T-helper 2 cell (primary cell): ENCODE measurements at regions not wholly inside any gene's neighbourhood (a gene's known extent, or its start where the extent isn't known, plus 50 kb on each side); places are given as distances from the start of the nearest gene placed in this dataset.

ENCODE experiments used
- DNase-seq, 5 experiments: peaks; one replicate each; pipeline versions ENCODE4 v3.0.0 to v3.0.0-alpha.2; 2012 to 2022

DNA sequence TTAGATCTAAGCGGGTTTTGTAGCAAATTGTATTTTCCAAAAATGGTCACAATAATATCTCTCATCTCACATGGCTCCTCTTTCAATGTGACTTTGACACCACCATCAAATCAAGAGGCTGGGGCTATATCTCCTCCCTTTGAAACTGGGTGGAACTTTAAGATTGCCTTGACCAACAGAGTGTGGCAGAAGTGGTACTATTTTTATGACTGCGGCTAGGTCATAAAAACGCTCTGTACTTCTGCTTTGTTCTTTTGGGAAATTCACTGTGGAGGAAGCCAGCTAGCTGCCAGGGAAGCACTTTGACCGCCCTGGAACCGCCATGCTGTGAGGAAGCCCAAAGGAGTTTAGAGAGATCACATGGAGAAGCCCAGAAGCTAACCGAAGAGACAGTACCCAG lies 50.7 kb upstream of the ACOT11 start:
- DNase-seq: no peak

DNA sequence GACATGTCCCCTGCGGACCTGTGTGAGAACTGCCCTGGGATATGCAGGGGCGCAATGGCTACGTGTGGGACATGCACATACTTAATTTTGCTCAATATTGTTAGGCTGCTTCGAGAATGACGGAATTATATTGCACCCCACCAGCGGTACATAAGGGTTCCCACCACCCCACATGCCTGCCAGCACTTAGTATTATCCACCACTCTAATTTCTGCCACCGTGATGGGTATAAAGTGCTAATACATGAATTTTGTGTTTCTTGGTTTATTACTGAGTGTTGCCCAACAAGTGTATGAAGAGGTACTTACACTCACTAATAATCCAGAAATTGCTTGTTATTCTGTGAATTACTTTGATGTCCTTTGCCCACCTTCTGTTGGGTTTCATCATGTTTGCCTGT lies 52.1 kb upstream of the ACOT11 start:
- DNase-seq: no peak

DNA sequence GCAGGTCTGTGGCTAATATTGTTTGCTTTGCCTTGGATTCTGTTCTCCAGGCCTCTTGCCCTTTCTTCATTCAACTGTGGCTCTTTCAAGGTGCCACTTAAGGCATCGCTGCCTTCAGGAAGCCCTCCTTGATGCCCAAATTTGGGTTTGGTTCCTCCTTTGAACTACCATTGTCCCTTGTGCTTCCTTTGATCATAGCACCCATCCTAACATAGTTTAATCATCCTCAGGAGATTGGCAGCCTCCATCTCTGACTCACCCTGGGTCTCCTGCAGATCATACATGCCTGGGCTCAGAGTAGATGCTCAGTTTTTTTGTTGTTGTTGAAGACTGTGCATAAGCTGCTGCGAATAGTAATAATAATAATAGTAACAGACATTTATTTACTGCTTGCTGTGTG lies 54.4 kb upstream of the ACOT11 start:
- no peak for DNase-seq

DNA sequence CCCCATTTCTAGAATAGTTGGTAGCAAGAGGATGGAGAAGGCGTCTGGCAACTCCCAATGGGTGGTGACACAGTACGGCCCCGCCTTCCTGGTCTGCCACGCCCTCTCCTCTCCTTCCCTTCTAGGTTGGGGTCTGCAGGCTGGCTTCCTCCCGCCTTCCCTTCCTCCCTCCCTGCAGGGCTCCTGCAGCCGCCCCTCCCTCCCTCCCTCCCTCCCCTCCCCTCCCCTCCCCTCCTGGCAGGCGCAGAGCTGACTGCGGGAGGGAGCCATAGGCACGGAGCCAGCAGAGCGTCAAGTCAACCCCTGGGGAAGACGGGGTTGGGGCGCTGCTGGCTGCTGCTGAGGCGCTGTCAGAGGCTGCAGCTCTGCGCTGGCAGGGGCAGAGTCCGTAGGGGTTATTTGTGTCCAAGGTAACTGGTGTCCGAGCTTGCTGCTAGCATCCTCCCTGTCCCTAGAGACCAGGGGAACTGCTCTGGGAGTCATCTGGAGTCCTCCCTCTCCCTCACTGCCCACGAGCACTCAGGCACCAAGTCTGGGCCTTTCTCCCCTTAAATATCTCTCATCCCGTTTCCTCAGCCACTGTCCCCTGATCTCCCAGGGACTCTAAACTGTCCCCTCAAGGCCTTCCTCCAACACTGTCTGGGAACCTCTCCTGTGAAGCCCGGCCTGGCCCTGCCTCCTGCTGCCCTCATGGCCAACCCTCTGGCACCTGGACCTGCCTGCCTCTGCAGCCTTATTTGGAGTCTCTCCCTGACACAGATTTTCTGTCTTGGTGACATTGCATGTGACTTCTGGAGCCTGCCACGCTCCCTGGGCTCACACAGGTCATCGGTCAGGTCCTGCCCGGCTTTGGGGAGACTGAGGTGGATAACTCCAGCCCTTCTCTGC lies 57.4 kb upstream of the ACOT11 start:
- DNase-seq: no peak

DNA sequence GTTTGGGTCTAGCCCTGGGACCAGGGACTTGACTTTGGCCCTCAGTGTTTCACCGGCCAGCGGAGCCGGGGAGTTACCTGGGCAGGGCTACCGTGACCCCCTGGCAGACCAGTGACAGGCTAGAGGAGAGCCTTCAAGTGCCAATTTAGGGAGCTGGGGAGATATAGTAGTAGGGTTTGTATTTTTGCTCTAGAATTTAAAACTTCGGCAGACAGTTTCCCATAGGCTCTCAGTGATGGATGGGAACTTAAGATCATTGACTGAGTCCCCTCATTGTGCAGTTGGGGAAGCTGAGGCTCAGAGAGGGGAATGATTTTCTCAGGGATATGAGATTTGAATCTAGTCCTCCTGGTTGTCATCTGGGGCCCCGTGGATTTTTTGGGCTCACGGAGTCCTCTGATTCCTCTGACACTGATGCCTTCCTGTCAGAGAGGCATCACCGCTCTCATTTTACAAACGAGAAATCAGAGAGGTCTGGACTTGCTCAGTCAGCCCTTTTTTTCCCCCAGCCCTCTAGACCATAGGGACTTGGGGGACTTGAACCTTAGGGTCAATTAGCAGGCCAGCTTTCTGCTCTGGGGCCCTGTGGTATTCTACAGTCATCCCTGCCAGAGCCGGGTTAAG lies 58.3 kb upstream of the ACOT11 start:
- no peak for DNase-seq

DNA sequence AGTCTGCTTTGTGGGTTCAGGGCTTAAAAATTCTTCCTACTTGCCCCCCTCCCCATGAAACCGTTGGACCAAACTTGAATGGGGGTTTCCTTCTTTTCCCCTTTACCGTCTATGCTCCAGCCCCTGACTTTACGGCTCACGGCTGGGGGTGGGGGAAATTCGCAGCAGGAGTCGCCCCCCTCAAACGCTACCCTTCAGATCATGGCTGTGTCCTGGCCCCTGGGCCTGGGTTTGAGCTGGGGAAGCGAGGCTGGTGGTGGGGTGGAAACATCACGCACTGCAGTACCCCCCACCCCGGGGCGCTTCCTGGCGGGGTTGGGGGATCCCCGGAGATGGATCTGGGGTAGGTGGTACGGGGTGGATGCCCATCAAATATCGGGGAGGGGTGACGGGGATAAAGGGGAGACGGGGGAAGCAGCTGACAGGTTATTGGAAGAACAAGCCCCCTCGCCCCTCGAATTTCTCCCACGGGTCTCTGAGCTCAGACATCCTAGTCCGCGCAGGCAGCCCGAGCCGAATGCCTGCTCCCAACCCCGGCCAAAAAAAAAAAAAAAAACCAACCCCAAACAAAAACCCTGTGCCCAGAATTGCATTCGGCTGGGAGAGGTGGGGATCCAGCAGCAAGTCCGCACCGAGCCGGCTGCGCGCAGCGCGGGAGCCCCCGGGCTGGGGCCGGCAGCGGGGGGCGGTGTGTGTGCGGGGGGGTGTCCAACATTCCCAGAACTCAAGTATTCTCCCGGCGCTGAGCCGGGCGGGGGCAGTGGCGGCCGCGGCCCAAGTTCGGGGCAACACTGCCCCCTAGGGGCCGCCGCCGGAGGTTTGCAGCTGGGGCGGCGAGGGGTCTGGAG lies 59.0 kb upstream of the ACOT11 start:
- peak; percentile 47 to 56 (median 51) for DNase-seq

DNA sequence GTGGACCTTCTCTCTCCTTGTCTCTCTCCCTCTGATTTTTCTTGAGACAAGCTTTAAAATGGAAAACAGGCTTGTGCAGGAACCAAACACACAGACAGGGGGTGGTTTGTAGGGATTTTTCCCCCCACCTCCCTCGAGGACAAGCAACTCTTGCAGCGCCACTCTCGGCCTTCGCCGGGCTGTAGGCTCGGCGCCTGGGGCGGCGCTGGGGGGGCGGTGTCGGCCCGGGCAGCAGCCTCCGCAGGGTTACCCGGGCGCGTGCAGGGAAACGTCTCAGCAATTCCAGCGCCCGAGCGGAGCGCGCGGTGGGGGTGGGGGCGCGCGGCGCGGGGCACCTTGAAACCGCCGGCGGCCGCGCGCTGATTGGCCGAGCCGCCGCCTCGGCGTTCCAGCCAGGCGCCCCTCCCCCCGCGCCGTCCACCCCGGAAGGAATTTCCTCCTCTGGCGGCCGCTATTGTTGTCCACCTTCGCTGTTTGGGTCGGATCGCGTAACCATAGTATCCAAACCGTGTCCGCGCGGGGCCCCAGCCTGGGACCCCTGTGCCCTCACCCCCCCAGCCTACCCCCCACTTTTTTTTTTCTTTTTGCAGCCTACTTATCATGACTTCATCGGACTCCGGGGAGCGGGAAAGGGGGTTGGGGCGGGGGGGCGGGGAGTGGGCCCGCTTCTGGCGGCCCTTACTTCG lies 59.8 kb upstream of the ACOT11 start:
- peak; percentile 50 to 81 (median 56) for DNase-seq

DNA sequence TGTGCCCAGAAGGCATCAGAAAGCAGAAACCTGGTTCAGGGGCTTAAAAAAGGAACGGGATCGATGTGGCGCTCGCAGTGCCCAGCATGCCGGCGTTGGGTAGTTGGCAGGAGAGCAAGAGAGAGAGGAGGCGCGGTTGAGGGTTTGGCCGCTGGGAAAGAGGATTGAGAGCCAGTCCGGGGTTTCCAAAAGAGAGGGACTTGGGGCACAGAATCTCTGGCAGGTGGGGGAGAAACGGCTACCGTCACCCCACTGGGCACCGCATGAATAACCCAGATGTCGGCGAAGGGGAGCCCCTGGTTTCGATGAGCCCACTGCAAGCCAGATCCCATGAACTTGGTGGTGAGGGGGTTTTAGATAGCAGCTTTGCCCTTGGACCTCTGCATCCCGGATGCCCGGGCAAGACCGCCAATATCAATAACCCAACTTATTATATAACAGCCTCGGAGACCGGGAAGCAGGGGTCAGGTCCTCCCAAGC lies 60.4 kb upstream of the ACOT11 start:
- DNase-seq: no peak

DNA sequence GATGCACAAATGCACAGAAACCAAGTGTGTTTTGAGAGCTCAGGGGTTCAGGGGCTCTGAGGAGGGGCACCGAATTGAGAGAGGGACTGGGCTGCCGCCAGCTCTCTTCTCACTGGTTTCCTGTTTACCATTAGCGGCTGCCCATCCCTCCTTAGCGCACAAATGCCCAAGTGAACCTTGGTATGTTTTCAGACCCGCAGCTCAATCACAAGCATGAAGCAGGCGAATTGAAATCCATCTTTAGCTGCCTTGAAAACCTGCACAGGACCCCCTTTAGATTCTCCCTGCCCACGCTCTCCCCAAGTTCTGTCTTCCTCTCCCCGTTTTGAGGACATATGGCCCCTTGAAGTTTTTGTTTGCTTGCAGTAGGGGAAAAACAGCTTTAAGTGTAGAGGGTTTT lies 61.1 kb upstream of the ACOT11 start:
- DNase-seq: no peak

DNA sequence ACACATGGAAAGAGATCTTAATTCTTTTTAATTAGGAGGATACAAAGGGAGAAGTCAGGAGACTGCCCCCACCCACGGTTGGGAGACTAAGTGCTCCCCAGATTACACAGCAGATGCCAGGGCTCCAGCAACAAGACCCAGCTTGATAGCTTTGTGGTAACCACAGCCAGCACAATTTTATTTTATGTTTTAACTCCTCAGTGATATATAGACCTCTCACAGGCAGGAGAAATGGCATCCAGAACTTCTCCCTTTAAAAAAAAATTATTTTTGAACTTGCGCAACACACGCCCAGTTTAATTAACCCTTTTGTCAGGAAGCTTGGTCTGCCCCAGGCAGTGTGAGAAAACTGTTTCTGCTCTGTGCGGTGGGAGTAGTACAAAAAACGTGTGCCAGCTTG lies 62.6 kb upstream of the ACOT11 start:
- DNase-seq: no peak

DNA sequence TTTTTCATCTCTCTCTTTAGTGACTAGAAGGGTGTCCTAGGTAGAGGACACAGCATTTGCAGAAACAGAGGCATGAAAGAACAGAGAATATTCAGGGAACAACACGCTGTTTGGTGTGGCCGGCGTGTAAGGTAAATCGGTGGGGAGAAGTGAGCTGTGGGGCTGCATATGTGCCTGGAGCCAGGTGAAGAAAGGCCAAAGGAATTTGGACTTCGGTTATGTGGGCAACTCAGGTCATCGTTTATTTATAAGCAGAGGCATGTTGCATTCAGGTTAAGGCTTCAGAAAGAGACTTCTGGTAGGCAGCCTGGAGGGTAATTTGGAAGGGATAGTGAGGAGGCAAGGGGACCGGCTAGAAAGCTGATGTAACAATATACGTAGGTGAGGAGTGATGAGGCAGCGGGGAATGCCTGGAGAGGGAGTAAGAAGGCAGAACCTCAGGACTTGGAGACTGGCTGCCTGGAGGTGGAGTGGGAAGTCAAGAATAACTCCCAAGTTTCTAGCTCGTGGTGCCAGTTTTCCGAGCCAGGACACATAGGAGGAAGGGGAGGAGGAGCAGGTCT lies 64.1 kb upstream of the ACOT11 start:
- DNase-seq: no peak

DNA sequence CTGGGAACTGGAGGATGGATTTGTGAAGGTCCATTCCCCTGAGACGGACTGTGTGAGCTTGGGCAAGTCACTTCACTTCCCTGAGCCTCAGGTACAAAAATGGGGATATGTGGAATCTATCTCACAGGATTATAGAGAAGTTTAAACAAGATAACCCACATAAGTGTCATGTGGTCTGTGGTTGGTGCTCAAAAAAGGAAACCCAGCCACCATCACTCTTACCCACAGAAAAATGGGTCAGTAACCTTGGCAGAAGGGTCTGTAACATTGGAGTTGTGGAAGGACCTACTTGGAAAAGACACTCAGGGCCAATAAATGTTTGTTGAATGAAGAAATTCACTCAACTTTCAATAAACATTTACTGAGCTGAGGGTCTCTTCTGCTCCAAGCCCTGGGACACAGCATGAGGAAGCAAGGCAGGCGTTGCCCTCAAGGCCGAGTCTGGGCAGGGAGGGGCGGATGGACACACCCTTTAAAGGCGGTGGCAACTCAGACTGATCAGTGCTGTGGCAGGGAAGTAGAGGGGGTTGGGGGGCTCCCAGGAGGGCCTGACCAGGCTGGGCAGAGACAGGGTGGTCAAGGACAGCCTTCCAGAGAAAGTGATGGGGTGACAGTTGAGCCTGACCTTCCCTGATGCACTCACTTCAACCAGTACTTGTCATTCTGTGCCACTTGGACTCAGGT lies 66.7 kb upstream of the ACOT11 start:
- peak in 1 of 5 experiments; percentile 67 for DNase-seq

DNA sequence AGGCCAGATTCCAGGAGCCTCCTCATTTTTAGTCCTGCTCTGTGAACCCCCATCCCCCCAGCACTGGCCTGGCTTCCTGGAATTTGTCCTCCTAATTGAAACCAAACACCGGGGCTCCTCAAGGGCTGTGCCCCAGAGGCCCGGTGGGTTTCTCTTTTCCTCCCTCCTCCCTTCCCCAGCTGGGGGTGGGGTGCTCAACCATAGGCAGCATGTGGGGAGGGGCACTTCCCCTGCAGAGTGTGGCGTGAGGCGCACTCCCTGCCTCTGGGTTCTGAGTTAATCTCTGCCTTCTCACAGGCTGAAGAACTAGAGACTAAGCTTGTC lies 67.5 kb upstream of the ACOT11 start:
- no peak for DNase-seq

DNA sequence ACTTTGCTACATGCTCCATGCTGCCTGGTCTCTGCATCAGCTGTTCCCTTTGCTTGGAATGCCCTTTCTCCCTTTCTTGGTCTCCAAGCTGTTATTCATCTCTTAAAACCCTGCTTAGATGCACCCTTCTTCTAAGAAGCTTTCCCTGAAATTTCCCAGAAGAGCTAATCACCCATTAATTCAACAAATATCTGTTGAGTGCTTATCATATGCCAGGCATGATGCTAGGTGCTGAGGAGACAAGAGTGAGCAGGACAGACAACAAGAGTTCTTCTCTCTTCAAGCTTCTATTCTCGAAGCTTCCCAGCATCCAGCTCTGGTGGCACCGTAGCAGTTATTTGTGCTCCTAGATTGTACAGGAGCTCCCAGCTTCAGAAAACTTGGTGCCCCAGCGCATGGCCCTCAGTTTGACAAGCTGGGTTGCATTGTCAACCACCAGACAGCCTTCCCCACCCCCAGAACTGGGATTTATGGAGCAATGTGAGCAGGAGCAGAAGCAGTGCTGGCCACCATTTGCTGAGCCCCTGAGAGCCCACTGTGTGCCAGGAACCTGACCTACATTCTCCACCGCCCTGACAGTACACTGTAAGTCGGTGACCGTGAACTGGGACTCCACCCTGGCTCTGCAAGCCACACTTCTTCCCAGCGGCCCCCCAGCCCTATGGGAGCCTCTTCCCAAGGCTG lies 68.0 kb upstream of the ACOT11 start:
- no peak for DNase-seq

DNA sequence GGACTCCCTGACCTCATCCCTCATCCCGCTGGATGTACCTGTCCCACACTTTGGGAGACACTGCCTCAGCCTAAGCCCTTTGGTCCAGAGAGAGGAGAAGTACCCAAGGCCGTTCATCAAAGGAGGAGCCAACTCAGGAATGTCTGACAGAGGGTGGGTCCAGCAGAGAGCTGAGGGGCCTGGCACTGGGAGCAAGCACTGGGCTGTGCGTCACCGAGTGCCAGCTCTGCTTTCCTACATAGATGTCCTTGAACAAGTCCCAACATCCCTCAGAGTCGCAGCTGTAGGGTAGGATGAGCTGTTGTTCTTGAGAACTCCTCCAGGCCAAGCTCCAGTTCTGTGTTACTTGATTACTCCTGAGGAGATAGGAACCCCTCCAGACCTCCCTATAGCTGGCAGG lies 68.8 kb upstream of the ACOT11 start:
- DNase-seq: no peak

DNA sequence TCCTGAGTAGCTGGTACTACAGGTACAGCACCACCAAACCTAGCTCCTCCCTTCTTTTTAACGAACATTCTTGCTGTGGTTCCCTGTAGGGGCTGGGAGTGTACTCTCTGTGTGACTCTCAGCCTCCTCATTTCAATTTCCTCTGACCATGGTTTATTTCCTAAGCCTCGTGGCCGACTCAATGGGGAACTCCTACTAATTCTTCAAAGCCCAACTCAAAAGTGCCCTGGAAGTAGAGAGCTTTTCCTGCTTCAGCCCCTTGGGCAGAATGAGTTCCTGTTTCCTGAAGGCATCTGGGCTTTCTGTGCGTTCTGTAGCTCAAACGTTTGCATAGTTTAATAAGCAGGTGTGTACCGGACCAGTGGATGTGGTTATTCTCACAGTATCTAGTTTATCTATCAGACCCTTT lies 70.9 kb upstream of the ACOT11 start:
- DNase-seq: no peak

DNA sequence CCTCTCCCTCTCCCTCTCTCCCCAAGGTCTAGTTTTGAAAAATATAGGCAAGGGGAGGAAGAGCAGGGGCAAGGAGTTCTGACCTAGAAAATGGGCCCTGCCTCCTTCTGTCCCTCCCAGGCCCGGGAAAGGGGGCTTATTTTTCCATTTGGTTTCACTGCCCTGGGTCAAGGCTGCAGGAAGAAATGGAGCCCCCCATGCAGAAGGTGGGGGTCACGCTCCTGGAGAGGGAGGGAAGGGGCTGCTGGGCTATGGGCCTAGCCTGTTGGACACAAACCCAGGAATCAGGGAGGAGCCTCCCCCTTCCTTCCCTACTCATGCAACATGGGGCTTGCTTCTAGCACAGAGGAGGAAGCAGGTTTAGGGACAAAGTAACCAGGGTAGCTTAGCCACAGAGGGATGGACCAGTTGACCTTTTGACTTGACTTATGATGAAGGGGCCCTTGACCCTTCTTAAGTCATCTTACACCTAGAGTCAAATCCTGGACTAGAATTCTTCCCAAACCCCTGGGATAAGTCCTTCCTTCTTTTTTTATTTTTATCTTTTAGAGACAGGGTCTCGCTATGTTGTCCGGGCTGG lies 70.4 kb upstream of the SSBP3 start:
- no peak for DNase-seq

DNA sequence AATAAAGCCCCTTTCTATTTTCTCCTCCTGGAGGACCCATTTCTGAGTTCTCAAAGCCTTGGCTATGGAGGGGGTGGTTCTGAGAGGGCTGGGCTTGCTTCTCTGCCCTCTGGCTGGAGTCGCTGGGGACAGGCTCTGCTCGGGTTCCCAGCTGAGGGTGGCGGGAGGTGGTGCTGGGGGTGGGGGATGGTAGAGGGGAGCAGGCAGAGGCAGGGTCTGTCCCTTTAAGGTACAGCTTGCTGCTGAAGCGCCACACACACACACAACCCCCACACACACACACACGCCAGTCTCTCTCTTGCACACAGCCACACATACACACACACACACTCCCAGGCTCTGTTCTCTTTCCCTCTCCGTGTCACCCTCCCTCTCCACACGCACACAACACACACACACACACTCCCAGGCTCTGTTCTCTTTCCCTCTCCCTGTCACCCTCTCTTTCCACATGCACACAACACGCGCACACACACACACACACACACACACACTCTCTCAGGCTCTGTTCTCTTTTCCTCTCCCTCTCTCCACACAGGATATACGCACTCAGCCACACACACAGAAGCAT lies 69.8 kb upstream of the SSBP3 start:
- DNase-seq: no peak

DNA sequence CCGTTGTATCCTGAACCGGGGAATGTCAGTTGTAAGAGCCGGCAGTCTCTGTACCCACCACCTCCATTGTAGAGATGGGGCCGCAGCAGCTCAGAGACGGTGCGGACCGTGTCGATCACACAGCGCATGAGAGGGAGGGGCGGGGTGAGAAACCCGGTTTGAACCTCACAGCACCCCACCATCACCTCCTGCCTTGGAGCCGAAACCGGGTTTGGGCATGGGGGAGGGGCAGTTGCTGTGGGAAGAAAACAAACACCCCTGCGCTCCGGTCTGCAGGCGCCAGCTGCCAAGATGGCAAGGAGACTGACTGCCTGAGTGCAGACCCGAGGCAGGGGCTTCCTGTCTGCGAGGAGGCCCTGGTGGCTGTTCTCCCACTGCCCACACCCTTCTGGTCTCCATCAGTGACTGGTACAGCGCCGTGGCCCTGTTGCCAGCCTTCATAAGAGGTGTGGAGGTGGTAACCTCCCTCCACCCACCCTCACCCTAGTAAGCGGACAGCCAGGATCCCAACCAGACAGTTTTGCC lies 69.2 kb upstream of the SSBP3 start:
- peak in 3 of 5 experiments; percentile 17 to 61 (median 18) for DNase-seq
